Fibroblast of the aortic adventitia (primary cell): ENCODE measurements at regions not wholly inside any gene's neighbourhood (a gene's known extent, or its start where the extent isn't known, plus 50 kb on each side); places are given as distances from the start of the nearest gene placed in this dataset.

Source experiments
- DNase-seq: peaks from one replicate; pipeline ENCODE4 v3.0.0-alpha.2; 2010; ENCODE audit warnings: low read depth
- H3K4me3 ChIP-seq: 2 replicates; pipeline ENCODE4 v1.5.1; 2011; ENCODE audit warnings: low read depth, mild to moderate bottlenecking, control low read depth, low read length, moderate library complexity
- CTCF ChIP-seq: IDR thresholded peaks from 2 replicates; pipeline ENCODE4 v1.5.1; 2011; ENCODE audit warnings: mild to moderate bottlenecking, low read length, control low read depth, inconsistent platforms; ENCODE audit not compliant: insufficient read depth

GRCh38 chr12:30578426-30578825, 117.2 kb downstream of the IPO8 start:
- no peak for TF ChIP-seq CTCF

DNA sequence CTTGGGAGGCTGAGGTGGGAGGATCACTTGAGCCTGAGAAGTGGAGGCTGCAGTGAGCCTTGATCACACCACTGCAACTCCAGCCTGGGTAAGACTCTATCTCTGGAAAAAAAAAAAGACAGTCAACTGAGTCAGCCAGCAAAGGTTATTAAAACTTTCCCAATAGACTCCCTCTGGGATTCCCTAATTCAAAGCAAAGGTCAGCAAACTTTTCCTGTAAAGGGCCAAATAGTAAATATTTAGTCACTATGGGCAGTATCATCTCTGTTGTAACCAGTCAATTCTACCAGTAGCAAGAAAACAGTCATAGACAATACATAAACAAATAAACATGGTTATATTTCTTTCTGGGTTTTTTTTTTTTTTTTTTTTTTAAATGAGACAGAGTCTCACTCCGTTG, 122.5 kb downstream of the IPO8 start:
- TF ChIP-seq CTCF, result no peak
- no peak for DNase-seq
- no peak overlapping the region for H3K4me3 ChIP-seq

More at GRCh38 chr12:30578426-30578825, 117.2 kb downstream of the IPO8 start:
- DNase-seq, result no peak
- H3K4me3 ChIP-seq, result no peak overlapping the region

DNA sequence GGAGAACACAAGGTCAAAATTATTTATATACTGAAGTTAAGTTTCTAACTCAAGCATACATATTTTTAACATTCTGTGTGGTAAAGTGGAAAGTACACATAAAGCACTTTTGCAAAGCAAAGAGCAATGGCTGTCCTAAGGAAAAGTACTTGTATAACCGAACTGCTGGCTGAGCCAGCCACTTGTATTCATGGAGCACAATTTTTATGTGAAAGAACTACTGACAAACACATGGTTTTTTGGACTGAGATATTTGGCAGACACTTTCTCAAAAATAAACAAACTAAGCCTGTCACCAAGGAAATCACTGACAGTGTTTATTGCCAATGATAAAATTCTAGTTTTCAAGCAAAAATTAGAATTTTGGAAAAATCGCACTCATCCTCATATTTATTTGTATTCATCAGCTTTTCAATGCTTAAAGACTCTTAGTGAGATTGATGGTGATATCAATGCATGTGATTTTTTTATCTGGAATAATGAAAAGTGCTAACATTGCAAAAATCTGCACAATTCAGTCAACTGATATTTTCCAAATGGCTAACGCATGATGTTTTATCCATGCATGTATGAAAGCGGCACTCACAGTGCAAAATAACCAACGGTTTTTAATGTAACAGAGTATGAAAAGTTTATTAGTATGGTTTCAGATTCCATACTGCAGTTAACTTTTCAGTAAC, 125.3 kb downstream of the IPO8 start:
- no peak for TF ChIP-seq CTCF
- no peak overlapping the region for H3K4me3 ChIP-seq
- DNase-seq, result no peak

DNA sequence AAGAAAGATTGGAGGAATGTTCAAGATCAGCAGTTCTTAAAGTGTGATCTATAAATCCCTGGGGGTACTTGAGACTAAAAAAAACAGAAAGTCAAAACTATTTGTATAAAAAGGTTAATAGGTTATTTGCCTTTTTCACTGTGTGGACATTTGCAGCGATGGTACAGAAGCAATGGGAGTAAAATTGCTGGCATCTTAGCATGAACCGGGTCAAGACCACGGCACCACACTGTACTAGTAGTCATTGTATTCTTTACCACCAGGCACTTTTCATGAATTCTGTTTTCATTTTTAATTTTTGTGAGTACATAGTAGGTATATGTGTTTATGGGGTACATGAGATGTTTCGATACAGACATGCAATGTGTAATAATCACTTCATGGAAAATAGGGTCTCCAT, 126.2 kb downstream of the IPO8 start:
- DNase-seq, result no peak
- no peak for TF ChIP-seq CTCF
- no peak overlapping the region for H3K4me3 ChIP-seq

DNA sequence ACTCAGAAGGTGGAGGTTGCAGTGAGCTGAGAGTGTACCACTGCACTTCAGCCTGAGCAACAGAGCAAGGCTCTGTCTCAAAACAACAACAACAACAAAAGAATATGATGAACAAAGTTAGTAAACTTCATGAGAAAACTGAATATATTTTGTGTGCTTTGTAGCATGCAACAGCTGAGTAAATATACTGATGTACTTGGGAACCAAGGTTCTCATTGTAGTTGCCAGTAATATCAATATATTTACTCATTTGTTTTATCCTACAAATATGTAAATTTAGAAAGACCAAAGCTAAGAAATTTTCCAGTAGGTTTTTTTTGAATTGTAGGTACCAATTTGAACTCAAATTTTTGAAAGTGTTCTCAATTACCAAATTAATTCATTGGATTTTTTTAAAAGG, 127.2 kb downstream of the IPO8 start:
- H3K4me3 ChIP-seq, result no peak overlapping the region
- no peak for DNase-seq
- no peak for TF ChIP-seq CTCF

- no peak for DNase-seq
- H3K4me3 ChIP-seq, result no peak overlapping the region
- no peak for TF ChIP-seq CTCF
Measured at GRCh38 chr12:30567082-30567481, 128.6 kb downstream of the IPO8 start.

DNA sequence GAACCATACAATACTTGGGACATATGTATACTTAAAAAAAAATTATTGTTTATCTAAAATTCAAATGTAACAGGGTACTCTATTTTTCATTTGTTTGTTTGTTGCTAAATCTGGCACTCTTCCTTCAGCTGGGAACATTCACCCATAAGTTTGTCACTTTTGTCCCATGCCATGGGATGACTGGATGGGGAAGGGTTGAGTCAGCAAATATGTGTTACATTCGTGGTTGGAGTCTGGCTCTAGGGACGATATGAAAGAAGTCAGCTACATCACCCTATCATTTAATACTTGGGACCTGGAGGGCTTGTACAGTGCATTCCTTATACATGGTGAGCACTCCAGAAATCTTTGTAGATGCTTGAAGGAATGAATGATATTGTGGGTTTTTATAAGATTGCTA, 131.3 kb downstream of the IPO8 start:
- DNase-seq, result no peak
- H3K4me3 ChIP-seq, result no peak overlapping the region
- TF ChIP-seq CTCF, result no peak
